ENCODE measurements at regions not wholly inside any gene's neighbourhood (a gene's known extent, or its start where the extent isn't known, plus 50 kb on each side); places are given as distances from the start of the nearest gene placed in this dataset.
A peak's percentile ranks its signal among the peaks of the same experiment; 100 is the strongest.
"Not testable (repeated sequence)": the region's sequence is repeated elsewhere in the genome, so short reads cannot be mapped to it uniquely, and the experiment has no call there.

- no peak for FAIRE-seq
- no peak for DNase-seq (ENCODE audit: extremely low spot score, insufficient read length, low read depth)
These were observed 50.9 kb upstream of the OSTN start for GRCh38 chr3:191148131-191148530.

DNA sequence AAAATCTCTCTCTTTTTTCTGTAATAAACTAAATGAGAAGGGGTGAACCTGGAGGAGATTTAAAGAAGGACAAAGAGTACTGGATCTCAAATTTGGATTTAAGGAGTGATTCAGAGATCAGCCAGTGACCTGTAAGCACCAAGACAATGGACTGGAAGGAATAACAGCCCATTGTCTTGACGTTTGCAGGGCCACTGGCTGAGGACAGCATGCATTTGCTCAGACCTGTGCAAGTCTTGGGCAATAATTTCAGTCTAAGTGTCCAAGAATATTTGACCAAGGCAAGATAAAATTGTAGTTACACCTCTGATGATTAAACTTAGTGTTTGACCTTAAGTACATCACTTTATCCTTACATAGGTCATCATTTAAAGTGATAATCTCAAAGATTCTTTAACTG, 55.8 kb upstream of the OSTN start:
- FAIRE-seq = no peak
- no peak for DNase-seq (ENCODE audit: extremely low spot score, insufficient read length, low read depth)

DNA sequence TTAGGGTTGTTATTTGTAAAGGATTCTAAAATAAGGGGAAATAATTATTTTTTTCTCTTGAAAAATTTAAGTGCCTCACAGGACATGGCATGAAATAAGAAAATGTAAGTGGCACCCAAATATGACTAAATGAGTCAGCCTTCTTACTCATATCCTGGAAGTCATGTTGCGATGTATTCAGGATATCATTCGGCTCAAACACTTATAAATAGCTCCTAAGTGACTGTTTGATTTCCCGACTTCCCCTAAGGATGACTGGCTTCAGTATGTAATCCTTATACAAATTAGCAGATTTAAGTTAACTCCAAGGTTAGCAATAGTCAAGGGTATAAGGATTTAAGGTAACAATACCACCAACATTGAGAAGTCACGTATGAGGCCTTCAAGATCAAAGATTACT, 57.3 kb upstream of the OSTN start:
- peak; percentile 39 for FAIRE-seq
- no peak for DNase-seq (ENCODE audit: extremely low spot score, insufficient read length, low read depth)

DNA sequence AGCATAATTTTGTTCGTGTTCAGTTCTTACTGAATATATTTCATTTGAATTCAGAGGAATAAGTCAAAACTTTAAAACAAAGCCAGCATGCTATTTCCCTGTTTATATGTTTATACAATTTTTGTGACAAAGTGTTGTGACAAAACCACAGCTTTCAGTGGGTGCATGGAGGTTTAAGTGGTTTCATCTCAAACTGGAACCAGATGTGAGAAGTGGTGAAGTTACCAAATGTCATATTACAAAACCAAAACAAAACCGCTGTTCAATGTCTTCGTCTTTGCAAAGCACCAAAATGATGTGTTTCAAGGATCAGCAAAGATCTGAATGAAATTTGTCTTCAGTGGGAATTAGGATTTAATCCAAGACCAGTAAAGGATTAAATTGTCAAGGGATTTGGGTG, 59.3 kb upstream of the OSTN start:
- DNase-seq (ENCODE audit: extremely low spot score, insufficient read length, low read depth) (no peak), FAIRE-seq (peak; percentile 96)

- FAIRE-seq = peak; percentile 84
- DNase-seq (ENCODE audit: extremely low spot score, insufficient read length, low read depth) = no peak
These were observed 60.1 kb upstream of the OSTN start for GRCh38 chr3:191138937-191139336.

GRCh38 chr3:191137708-191138107, 61.3 kb upstream of the OSTN start:
- peak; percentile 88 for FAIRE-seq
- DNase-seq (ENCODE audit: extremely low spot score, insufficient read length, low read depth) = no peak

DNA sequence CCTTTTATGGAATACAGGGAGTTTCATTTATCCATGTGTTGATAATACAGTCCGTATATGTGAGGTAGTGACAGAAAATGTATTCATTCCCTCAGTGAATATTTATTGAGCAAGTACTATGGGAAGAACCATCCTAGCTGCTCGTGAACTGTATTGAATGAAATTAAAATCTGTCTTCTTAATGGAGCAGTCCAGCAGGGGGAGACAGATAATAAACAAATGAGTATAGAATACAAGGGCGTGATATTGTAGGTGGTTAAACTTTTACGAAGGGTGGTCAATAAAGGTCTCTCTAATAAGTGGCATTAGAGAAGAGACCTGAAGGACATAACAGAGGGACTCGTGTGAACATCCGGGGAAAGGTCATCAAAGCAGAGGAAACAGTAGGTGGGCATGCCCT, 62.7 kb upstream of the OSTN start:
- FAIRE-seq (peak; percentile 78), DNase-seq (ENCODE audit: extremely low spot score, insufficient read length, low read depth) (no peak)

- no peak for FAIRE-seq
These were observed 63.9 kb upstream of the OSTN start for GRCh38 chr3:191135175-191135574.

GRCh38 chr3:191133359-191133758, 65.7 kb upstream of the OSTN start:
- FAIRE-seq (no peak), DNase-seq (ENCODE audit: extremely low spot score, insufficient read length, low read depth) (no peak)

More at GRCh38 chr3:191135175-191135574, 63.9 kb upstream of the OSTN start:
- no peak for DNase-seq (ENCODE audit: extremely low spot score, insufficient read length, low read depth)

DNA sequence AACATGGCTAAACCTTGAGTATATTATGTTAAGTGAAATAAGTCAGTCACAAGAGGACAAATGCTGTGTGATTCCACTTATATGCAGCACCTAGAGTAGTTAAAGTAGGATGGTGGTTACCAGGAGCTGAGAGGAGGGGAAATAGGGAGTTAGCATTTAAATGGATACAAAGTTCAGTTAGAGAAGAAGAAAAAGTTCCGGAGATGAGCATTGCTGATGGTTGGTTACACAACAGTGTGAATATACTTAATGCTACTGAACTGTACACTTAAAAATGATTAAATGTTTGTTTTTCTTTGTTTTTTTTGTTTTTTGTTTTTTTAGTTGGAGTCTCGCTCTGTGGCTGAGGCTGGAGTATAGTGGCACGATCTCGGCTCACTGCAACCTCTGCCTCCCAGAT, 67.7 kb upstream of the OSTN start:
- FAIRE-seq (no peak), DNase-seq (ENCODE audit: extremely low spot score, insufficient read length, low read depth) (no peak)

DNA sequence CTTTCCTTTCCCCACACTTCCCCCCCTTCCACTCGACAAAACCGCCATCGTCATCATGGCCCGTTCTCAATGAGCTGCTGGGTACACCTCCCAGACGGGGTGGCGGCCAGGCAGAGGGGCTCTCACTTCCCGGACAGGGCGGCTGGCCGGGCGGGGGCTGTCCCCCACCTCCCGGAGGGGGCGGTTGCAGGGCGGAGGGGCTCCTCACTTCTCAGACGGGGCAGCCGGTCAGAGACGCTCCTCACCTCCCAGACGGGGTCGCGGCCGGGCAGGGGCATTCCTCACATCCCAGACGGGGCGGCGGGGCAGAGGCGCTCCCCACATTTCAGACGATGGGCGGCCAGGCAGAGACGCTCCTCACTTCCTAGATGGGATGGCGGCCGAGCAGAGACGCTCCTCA, 74.2 kb upstream of the OSTN start:
- not testable (repeated sequence) for DNase-seq (ENCODE audit: extremely low spot score, insufficient read length, low read depth); FAIRE-seq

DNA sequence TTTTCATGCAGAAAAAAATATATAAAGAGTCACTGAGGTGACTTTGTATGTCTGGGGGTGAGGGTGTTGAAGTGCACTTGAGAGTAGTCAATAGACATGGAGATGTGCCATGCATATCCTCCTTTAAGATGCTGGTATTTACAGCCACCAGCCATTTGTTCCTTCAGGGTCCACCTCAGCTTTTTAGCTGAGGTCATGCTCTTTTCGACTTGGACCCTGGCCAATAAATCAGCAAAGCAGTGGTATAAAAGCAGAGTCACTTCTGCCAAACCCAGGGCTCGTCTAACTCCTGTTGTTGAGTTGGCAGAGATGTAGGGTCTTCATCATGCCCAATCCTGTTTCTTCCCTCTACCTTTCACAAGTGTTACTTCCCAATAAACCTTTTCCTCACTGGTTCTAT, 75.1 kb upstream of the OSTN start:
- no peak for FAIRE-seq

GRCh38 chr3:191123231-191123630, 75.8 kb upstream of the OSTN start:
- FAIRE-seq = no peak
- no peak for DNase-seq (ENCODE audit: extremely low spot score, insufficient read length, low read depth)

More for the DNA sequence above, 75.1 kb upstream of the OSTN start:
- DNase-seq (ENCODE audit: extremely low spot score, insufficient read length, low read depth) = no peak

DNA sequence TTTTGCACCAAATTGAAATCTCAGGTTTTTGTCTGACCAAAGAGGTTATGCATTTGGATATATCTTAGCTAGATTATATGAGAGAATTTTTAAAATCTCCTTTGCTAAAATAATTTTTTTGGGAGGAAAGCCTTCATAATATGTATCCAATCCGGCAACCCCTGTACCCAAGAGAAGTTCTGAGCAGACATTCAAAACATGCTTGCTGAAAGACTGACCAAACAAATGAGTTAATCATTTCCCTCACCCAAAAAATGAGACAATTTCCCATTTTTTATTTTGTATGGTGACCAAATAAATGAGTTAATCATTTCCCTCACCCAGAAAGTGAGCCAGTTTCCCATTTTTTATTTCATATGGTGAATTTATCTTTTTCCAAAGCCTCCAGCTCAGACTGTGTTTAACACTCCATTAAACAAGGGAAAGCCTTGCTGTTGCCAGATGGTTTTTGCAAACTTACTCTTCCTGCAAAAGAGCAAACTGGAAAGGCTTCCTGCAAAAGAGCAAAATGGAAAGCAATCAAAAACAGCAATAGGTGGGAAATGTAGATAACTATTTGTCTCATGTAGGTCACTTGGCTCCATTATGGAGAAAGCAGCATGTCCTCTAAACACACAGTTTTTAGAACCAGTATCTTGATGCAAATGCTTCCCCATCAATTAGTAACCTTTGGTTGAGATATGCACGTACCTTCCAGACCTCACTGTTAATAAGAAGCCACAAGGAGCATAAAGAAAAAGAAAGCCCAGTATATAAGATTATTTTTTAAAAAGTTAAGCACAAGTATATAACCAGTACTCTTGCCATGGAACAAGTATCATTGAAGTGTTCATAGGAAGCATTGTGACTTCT, 78.4 kb upstream of the OSTN start:
- DNase-seq (ENCODE audit: extremely low spot score, insufficient read length, low read depth) (no peak), FAIRE-seq (peak; percentile 64)

DNA sequence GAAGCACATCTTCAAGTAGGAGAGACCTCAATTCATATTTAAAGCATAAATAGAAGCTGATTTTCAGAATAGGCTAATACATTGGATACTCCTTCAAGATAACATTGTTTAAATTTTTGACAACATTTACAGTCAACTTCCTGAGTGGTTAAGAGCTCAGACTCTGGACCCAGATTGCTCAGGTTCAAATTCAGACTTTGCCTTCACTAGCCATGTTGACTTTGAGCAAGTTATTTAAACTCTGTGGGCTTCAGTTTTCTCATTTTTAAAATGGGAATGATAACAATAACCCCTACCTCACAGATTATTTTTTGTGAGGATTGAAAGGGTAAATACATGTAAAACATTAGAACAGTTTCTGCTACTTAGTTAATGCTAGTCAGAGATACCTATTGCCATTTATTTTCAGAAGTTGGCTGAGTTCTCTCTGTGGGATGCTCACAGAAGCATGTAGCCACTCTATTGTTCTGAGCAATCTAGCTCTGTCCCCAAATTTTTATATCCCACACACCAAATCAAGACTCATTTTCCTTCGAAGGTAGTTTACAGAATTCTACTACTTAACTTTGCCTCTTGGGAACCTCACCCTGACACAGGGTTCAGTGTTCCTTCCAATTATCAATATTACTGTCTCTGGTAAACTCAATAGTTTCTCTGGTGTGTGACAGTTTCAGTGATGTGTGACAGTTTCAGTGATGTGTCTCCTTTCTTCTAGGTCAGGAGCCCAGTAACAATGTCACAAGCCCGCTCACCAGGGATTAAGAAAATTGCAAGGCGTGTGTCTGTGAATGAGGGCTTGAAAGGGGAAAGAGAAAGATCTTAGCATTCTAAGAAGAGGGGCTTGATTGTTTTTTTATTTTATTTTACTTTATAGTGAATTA, 79.4 kb upstream of the OSTN start:
- peak; percentile 86 for FAIRE-seq
- no peak for DNase-seq (ENCODE audit: extremely low spot score, insufficient read length, low read depth)

DNA sequence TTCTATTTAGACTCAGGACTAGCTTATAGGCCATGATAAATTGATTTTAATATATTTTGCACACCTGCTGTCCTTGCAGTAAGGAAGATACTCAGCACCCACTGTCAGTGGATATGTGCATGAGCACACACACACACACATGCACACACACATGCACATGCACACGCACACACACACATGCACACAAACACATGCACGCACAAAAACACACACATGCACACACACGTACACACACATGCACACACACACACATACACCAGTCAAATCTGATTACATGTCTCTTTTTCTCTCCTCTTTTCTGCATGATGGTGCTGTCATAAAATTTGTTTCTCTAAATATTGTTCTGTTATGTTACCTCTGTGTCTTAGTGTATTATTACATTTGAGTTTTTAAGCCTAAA, 87.3 kb upstream of the OSTN start:
- FAIRE-seq = peak; percentile 51
- DNase-seq (ENCODE audit: extremely low spot score, insufficient read length, low read depth) = no peak

GRCh38 chr3:191105418-191105817, 93.6 kb upstream of the OSTN start:
- peak; percentile 83 for FAIRE-seq
- DNase-seq (ENCODE audit: extremely low spot score, insufficient read length, low read depth) = no peak

DNA sequence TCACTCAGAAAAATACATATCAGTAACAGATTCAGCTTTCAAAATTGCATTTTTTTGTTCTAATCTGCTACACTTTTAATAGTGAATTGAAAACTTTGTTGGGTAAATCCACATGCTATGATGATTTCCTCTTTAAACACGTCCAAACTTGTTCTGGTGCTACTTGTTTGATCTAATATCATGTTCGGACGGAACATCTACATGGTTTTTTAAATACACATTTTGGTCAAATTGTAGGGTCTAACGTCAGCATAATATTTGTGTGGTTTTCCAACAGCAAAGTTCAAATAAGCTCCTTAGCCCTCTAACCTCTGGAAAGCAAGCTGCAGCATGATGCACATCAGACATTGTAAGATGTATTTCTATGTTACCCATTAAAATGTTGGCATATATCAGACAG, 98.5 kb upstream of the OSTN start:
- DNase-seq (ENCODE audit: extremely low spot score, insufficient read length, low read depth) (no peak), FAIRE-seq (peak; percentile 12)

DNA sequence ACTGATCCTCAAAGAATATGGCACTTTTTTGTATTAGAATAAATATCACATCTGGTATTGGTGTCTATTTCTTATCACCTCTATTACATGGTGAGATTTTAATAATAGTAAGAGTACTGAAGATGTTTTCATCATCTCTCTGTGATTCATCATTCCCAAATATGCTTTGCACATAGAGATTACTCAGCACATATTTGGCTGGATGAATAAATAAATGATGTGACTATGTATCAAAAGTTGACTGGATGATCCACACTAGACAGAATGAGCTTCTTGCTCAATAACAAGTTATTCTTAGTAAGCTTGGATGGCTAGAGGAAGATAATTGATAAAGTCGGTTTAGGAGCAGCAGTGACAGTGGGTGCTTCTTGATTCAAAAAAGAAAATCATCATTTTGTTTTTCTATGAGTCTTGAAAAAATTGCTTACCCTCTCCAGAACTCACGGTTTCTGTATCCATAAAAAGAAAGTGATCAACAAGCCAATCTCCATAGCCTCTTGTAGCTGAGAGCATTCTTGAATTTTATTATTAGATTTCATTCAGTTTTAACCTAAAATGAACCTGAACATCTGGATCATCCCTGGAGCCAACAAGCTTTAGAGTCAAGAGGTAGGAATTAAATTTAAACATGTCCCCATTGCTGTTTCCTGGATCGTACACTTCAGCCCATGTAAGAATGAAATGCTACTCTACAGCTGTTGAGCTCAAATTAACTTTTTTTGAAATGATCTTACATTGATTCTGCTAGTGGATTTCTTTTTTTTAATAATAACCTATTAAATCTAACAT, 104.8 kb upstream of the OSTN start:
- DNase-seq (ENCODE audit: extremely low spot score, insufficient read length, low read depth) = no peak

DNA sequence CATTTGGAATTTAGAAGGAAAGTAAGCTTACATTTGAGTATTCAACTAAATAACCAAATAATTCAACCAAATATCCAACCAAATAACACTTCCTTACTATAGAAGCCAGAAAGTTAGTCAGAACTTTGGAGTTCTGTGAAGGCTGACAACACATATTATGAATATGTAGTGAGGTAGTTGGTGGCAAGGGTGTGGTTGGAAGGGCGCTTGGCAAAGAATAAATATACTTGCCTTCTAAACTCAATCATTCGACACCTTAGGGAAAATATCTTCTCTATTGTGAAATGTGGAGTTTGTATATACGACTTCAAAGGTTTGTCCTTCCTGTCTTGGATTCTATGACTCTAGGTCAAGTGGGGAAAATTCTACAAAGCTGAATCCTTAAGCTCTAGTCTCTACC, 111.7 kb upstream of the OSTN start:
- DNase-seq (ENCODE audit: extremely low spot score, insufficient read length, low read depth) (no peak), FAIRE-seq (no peak)

More for the DNA sequence above, 104.8 kb upstream of the OSTN start:
- no peak for FAIRE-seq
